ENCODE measurements at regions not wholly inside any gene's neighbourhood (a gene's known extent, or its start where the extent isn't known, plus 50 kb on each side); places are given as distances from the start of the nearest gene placed in this dataset.

GRCh38 chr3:74403307-74403706 is 211.2 kb downstream of the CNTN3 start:
- no peak for TF ChIP-seq CTCF (conservative IDR thresholded peaks at IDR 0.05)
- no peak for TF ChIP-seq EZH2 (IDR thresholded peaks at IDR 0.05; ENCODE audit: low read depth)

Measured in PC-9 (cell line).